Keratinocyte (primary cell): ENCODE measurements at regions not wholly inside any gene's neighbourhood (a gene's known extent, or its start where the extent isn't known, plus 50 kb on each side); places are given as distances from the start of the nearest gene placed in this dataset.

ENCODE experiments used
- CTCF ChIP-seq, 3 experiments: IDR thresholded peaks in 1 of 3; conservative IDR thresholded peaks in 1 of 3; optimal IDR thresholded peaks in 1 of 3; 2 replicates in 2 of 3; 3 replicates in 1 of 3; pipeline versions ENCODE3 to v1.5.1; 2011; ENCODE audit warnings: low read length in 3 of 3, mild to moderate bottlenecking in 3 of 3, moderate library complexity in 2 of 3, control low read depth in 1 of 3, inconsistent platforms in 1 of 3; ENCODE audit not compliant: insufficient read depth in 2 of 3; ENCODE audit errors: extremely low read depth in 1 of 3
- EZH2 ChIP-seq: IDR thresholded peaks from one replicate; pipeline ENCODE4 v1.6.1; 2012; ENCODE audit warnings: inconsistent platforms, mild to moderate bottlenecking, low read length, moderate library complexity

GRCh38 chr9:14438232-14439021 is 124.5 kb upstream of the NFIB start:
- TF ChIP-seq CTCF (optimal IDR thresholded peaks at IDR 0.05 in 1 of 3, IDR thresholded peaks at IDR 0.05 in 1 of 3, conservative IDR thresholded peaks at IDR 0.05 in 1 of 3; ENCODE audit: extremely low read depth in 1 of 3, insufficient read depth in 2 of 3, low read length in 3 of 3) (no peak), EZH2 (no peak)
